Suprapubic skin (tissue), 3 donors: ENCODE measurements at regions not wholly inside any gene's neighbourhood (a gene's known extent, or its start where the extent isn't known, plus 50 kb on each side); places are given as distances from the start of the nearest gene placed in this dataset.

Experiments used
- POLR2AphosphoS5 ChIP-seq, 3 donors: sonication (generic); formaldehyde crosslinking; IDR thresholded peaks; one replicate each; pipeline ENCODE4 v1.6.1; 2017; ENCODE audit warnings: antibody characterized with exemption in 3 of 3
- TF ChIP-seq, protein P1 (sequence below), 2 donors: fragments of 200-600 bp in 1 of 2; fragments of 450-650 bp in 1 of 2; sonication (generic) in 1 of 2; IDR thresholded peaks; one replicate each; pipeline ENCODE4 v1.5.1; 2016 to 2019; ENCODE audit warnings: antibody characterized with exemption in 2 of 2, mild to moderate bottlenecking in 1 of 2, moderate library complexity in 1 of 2

DNA sequence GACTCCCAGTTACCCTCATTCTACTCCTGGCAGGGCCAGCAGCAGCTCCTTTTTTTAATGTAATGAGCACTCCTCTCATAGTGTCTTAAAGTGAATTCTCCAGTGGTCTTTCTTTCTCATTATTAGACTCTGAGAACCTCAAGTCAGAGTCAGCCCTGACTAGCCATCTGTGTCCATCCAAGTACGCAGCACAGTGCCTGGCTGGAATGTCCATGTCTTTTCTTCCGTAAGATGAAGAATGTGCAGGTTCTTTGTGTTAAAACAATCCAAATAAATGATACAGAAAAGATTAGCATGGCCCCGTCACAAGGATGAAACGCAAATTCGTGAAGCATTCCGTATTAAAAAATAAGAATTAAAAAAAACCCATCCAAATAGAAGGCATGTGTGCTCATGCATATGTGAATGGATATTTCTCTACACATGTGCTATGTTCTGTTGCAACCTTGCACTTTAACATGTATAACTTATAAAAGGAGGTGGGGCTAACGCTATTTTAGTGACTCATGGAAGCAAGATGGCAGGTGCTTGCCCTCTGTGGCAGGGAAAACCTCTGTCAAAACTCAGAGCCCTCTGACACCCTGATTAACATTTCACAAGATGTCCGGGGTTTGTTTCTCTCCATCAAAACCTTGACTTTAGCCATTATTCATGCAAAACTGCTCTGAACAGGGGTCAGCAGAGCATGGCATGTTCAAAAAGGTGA lies 170.7 kb upstream of the TOPAZ1 start:
- TF ChIP-seq POLR2AphosphoS5 (IDR thresholded peaks at IDR 0.05): no peak
- TF ChIP-seq, protein P1, sequence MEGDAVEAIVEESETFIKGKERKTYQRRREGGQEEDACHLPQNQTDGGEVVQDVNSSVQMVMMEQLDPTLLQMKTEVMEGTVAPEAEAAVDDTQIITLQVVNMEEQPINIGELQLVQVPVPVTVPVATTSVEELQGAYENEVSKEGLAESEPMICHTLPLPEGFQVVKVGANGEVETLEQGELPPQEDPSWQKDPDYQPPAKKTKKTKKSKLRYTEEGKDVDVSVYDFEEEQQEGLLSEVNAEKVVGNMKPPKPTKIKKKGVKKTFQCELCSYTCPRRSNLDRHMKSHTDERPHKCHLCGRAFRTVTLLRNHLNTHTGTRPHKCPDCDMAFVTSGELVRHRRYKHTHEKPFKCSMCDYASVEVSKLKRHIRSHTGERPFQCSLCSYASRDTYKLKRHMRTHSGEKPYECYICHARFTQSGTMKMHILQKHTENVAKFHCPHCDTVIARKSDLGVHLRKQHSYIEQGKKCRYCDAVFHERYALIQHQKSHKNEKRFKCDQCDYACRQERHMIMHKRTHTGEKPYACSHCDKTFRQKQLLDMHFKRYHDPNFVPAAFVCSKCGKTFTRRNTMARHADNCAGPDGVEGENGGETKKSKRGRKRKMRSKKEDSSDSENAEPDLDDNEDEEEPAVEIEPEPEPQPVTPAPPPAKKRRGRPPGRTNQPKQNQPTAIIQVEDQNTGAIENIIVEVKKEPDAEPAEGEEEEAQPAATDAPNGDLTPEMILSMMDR (IDR thresholded peaks at IDR 0.05): no peak
